HepG2 (cell line): ENCODE measurements at regions not wholly inside any gene's neighbourhood (a gene's known extent, or its start where the extent isn't known, plus 50 kb on each side); places are given as distances from the start of the nearest gene placed in this dataset.

Experiments used
- ATAC-seq: fragments of 200-7000 bp; cut with Tn5 transposase; 3 replicates; pipeline ENCODE4 v1.9.1; 2020; ENCODE audit warnings: mild to moderate bottlenecking, moderate library complexity
- BruUV-seq: library from RNA; stranded (reverse); fragments of 400-500 nt; replicated peaks from 2 replicates; lab custom pipeline; 2021; lab: Mats Ljungman, UMichigan
- CTCF ChIA-PET: fragments of 300-600 bp; formaldehyde crosslinking; extraction: SDS; loops from one replicate; lab custom pipeline; 2021; ENCODE audit warnings: low total read pairs, inconsistent platforms, low intra/inter-chr PET ratio; lab: Yijun Ruan, JAX
- POLR2A ChIA-PET: fragments of 350-600 bp; sonication (Branson Sonifier 250); formaldehyde crosslinking; loops from one replicate; lab custom pipeline; 2020; ENCODE audit warnings: antibody characterized with exemption, inconsistent platforms; lab: Yijun Ruan, JAX
- DNase-seq: peaks from one replicate; pipeline ENCODE4 v3.0.0-alpha.2; 2015; ENCODE audit warnings: low spot score
- FAIRE-seq: peaks from 3 replicates; lab custom pipeline; 2011; peaks lifted over from hg19 to GRCh38; lab: Jason Lieb, UNC
- H2AFZ ChIP-seq: one replicate; pipeline ENCODE4 v1.6.1; 2011; ENCODE audit warnings: low read length, inconsistent platforms
- H3K27ac ChIP-seq: fragments of 300-600 bp; 3 replicates; pipeline ENCODE4 v1.8.0; 2011; ENCODE audit warnings: mixed run types, mild to moderate bottlenecking, mixed read lengths, low read length, inconsistent platforms; ENCODE audit not compliant: insufficient read depth; ENCODE audit errors: extremely low read length
- H3K27me3 ChIP-seq, 2 experiments: fragments of 200-600 bp in 1 of 2; 2 replicates in 1 of 2; 3 replicates in 1 of 2; pipeline versions ENCODE4 v1.6.0 to v1.8.0; 2011; ENCODE audit warnings: low read length in 2 of 2, mild to moderate bottlenecking in 2 of 2, moderate library complexity in 2 of 2, inconsistent platforms in 1 of 2; ENCODE audit not compliant: insufficient read depth in 2 of 2, control insufficient read depth in 1 of 2
- H3K36me3 ChIP-seq, 2 experiments: fragments of 200-600 bp in 1 of 2; replicated peaks in 1 of 2; 2 replicates in 1 of 2; 3 replicates in 1 of 2; pipeline versions ENCODE4 v1.5.1 to v1.8.0; 2011; ENCODE audit warnings: low read length in 2 of 2, inconsistent platforms in 1 of 2; ENCODE audit not compliant: insufficient read depth in 2 of 2, control insufficient read depth in 1 of 2
- H3K4me1 ChIP-seq: 2 replicates; pipeline ENCODE4 v1.5.1; 2012; ENCODE audit warnings: low read length, inconsistent platforms; ENCODE audit not compliant: insufficient read depth
- H3K4me2 ChIP-seq: 2 replicates; pipeline ENCODE4 v1.6.0; 2011; ENCODE audit warnings: low read depth, low read length, inconsistent platforms
- H3K4me3 ChIP-seq, 3 experiments: fragments of 200-600 bp in 1 of 3; sonication (generic), shearing (Covaris generic) in 1 of 3; replicated peaks in 1 of 3; 2 replicates each; pipeline ENCODE4 v1.5.1; 2011 to 2016; ENCODE audit warnings: low read length in 3 of 3, inconsistent platforms in 2 of 3, low read depth in 2 of 3, mild to moderate bottlenecking in 2 of 3, control low read depth in 1 of 3, mixed read lengths in 1 of 3; ENCODE audit not compliant: insufficient read depth in 1 of 3
- H3K79me2 ChIP-seq: one replicate; pipeline ENCODE4 v1.6.1; 2011; ENCODE audit warnings: low read length, inconsistent platforms; ENCODE audit not compliant: insufficient read depth
- H3K9ac ChIP-seq: 2 replicates; pipeline ENCODE4 v1.6.0; 2011; ENCODE audit warnings: mild to moderate bottlenecking, low read depth, low read length, inconsistent platforms; ENCODE audit not compliant: insufficient read depth
- H3K9me3 ChIP-seq: 2 replicates; pipeline ENCODE4 v1.5.1; 2012; ENCODE audit warnings: mild to moderate bottlenecking, low read length
- H4K20me1 ChIP-seq: 2 replicates; pipeline ENCODE4 v1.6.0; 2011; ENCODE audit warnings: inconsistent platforms, mild to moderate bottlenecking, low read length, moderate library complexity; ENCODE audit not compliant: insufficient read depth
- AGO1 ChIP-seq: fragments of 200-400 bp; formaldehyde crosslinking; IDR thresholded peaks from 2 replicates; pipeline ENCODE4 v1.6.1; 2017; ENCODE audit warnings: mild to moderate bottlenecking, low read depth, low read length, moderate library complexity; ENCODE audit not compliant: poor library complexity, severe bottlenecking
- MNT ChIP-seq: fragments of 450-650 bp; IDR thresholded peaks from 2 replicates; pipeline ENCODE4 v1.6.1; 2016
- NCOR1 ChIP-seq: fragments of 200-600 bp; sonication (generic); IDR thresholded peaks from 2 replicates; pipeline ENCODE4 v1.7.0; 2017; ENCODE audit warnings: antibody characterized with exemption, low read length, borderline replicate concordance
- RBAK ChIP-seq: sonication (generic); formaldehyde crosslinking; IDR thresholded peaks from 2 replicates; pipeline ENCODE4 v1.5.1; 2020; ENCODE audit warnings: mild to moderate bottlenecking, missing genetic modification reagents
- ZBTB2 ChIP-seq: sonication (generic); formaldehyde crosslinking; IDR thresholded peaks from 2 replicates; pipeline ENCODE4 v1.8.0; 2022; ENCODE audit warnings: low read depth, missing genetic modification reagents
- ZFP91 ChIP-seq: sonication (generic); formaldehyde crosslinking; IDR thresholded peaks from 2 replicates; pipeline ENCODE4 v1.9.0; 2022; ENCODE audit warnings: missing genetic modification reagents, mild to moderate bottlenecking, borderline replicate concordance
- ZNF644 ChIP-seq: IDR thresholded peaks from 2 replicates; pipeline ENCODE4 v1.6.1; 2016; ENCODE audit warnings: low read depth
- WGBS: methylation state at CpG from one replicate; pipeline ENCODE4 v1.1.6; 2017; ENCODE audit warnings: low lambda C conversion rate; 5-methylcytosine and 5-hydroxymethylcytosine counted together
- in situ Hi-C: cut with HindIII; loops from 2 replicates; pipeline ENCODE4 v1.10.0; 2017; ENCODE audit warnings: low pct_unique_long_range_greater_than_20kb; ENCODE audit not compliant: extremely low pct_ligation_motif_present
- intact Hi-C: fragments of 100-400 bp; cut with micrococcal nuclease; formaldehyde crosslinking; loops from one replicate; pipeline ENCODE4 v1.10.0; 2022; ENCODE audit not compliant: unreplicated experiment
- TF ChIP-seq, protein P1 (sequence below): sonication (generic); formaldehyde crosslinking; IDR thresholded peaks from 2 replicates; pipeline ENCODE4 v1.9.0; 2021; ENCODE audit warnings: missing genetic modification reagents, borderline replicate concordance

- H2AFZ ChIP-seq, result no peak overlapping the region
- no peaks in the 10 kb centered on the region for H3K27me3 ChIP-seq
- H3K79me2 ChIP-seq, result no peaks in the 10 kb centered on the region
- no peaks in the 10 kb centered on the region for H4K20me1 ChIP-seq
- ChIA-PET POLR2A (no interaction called here), CTCF (no interaction called here)
- no peak overlapping the region for H3K4me2 ChIP-seq
- H3K4me3 ChIP-seq, result no peak overlapping the region
- intact Hi-C loops (no loop called here), in situ Hi-C loops (no loop called here)
- no peak overlapping the region for H3K27ac ChIP-seq
- no peaks in the 10 kb centered on the region for H3K36me3 ChIP-seq
- FAIRE-seq (no peak), ATAC-seq (no peak), DNase-seq (no peak)
- TF ChIP-seq ZNF644, result no peak
- TF ChIP-seq, protein P1, sequence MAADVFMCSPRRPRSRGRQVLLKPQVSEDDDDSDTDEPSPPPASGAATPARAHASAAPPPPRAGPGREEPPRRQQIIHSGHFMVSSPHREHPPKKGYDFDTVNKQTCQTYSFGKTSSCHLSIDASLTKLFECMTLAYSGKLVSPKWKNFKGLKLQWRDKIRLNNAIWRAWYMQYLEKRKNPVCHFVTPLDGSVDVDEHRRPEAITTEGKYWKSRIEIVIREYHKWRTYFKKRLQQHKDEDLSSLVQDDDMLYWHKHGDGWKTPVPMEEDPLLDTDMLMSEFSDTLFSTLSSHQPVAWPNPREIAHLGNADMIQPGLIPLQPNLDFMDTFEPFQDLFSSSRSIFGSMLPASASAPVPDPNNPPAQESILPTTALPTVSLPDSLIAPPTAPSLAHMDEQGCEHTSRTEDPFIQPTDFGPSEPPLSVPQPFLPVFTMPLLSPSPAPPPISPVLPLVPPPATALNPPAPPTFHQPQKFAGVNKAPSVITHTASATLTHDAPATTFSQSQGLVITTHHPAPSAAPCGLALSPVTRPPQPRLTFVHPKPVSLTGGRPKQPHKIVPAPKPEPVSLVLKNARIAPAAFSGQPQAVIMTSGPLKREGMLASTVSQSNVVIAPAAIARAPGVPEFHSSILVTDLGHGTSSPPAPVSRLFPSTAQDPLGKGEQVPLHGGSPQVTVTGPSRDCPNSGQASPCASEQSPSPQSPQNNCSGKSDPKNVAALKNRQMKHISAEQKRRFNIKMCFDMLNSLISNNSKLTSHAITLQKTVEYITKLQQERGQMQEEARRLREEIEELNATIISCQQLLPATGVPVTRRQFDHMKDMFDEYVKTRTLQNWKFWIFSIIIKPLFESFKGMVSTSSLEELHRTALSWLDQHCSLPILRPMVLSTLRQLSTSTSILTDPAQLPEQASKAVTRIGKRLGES (CRISPR knock-in tag), result no peak
- TF ChIP-seq AGO1, result no peak
- TF ChIP-seq MNT, result peak; percentile 98
- no TSS peak for BruUV-seq
- H3K9ac ChIP-seq, result no peak overlapping the region
- H3K9me3 ChIP-seq, result no peaks in the 10 kb centered on the region
- H3K4me1 ChIP-seq, result no peaks in the 10 kb centered on the region
- 1% methylated on average over 2 of the region's 2 CpGs for WGBS
These were observed 408.8 kb downstream of the NUP35 start for GRCh38 chr2:183533021-183533420.

DNA sequence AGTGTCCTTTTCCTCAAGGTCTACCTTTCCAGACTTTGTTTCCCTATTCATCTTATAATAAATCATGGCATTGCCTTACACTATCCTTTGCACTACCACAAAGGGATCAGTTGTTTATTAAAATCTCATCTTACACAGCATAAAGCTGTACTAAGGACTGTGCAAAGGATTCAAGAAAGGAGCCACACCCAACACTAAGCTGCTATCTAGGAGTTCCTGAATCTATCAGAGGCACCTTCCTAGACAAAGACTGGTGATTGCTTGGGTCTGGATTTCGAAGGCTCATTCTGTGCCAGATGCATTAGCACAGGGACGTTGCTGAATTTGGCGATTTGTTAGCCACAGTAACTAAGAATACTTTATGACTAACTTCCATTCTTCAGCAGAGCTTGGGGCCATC, 412.0 kb downstream of the NUP35 start:
- 22% methylated on average over 3 of the region's 3 CpGs for WGBS
- intact Hi-C loops, result no loop called here
- Histone ChIP-seq H3K36me3 (no peaks in the 10 kb centered on the region), H4K20me1 (no peaks in the 10 kb centered on the region), H3K4me1 (no peaks in the 10 kb centered on the region), H3K27ac (no peak overlapping the region), H3K4me2 (no peak overlapping the region), H3K4me3 (no peak overlapping the region), H3K9me3 (no peaks in the 10 kb centered on the region), H3K9ac (no peak overlapping the region), H3K27me3 (no peaks in the 10 kb centered on the region), H2AFZ (no peak overlapping the region), H3K79me2 (no peaks in the 10 kb centered on the region)
- BruUV-seq, result no TSS peak
- no peak for DNase-seq
- CTCF ChIA-PET, result no interaction called here
- no peak for FAIRE-seq
- in situ Hi-C loops, result no loop called here
- no peak for TF ChIP-seq RBAK (CRISPR knock-in tag)
- no peak for TF ChIP-seq ZBTB2
- TF ChIP-seq NCOR1, result no peak
- TF ChIP-seq ZFP91 (CRISPR knock-in tag), result no peak
- no peak for ATAC-seq
- POLR2A ChIA-PET, result no interaction called here
